ENCODE measurements at regions not wholly inside any gene's neighbourhood (a gene's known extent, or its start where the extent isn't known, plus 50 kb on each side); places are given as distances from the start of the nearest gene placed in this dataset.

- DNase-seq (ENCODE audit: insufficient read length, low spot score) = no peak
- TF ChIP-seq POLR2A (IDR thresholded peaks at IDR 0.05; ENCODE audit: low read depth, low read length) = no peak
- FAIRE-seq = no peak
Measured at GRCh38 chr1:22212400-22213233, 69.7 kb upstream of the WNT4 start.

DNA sequence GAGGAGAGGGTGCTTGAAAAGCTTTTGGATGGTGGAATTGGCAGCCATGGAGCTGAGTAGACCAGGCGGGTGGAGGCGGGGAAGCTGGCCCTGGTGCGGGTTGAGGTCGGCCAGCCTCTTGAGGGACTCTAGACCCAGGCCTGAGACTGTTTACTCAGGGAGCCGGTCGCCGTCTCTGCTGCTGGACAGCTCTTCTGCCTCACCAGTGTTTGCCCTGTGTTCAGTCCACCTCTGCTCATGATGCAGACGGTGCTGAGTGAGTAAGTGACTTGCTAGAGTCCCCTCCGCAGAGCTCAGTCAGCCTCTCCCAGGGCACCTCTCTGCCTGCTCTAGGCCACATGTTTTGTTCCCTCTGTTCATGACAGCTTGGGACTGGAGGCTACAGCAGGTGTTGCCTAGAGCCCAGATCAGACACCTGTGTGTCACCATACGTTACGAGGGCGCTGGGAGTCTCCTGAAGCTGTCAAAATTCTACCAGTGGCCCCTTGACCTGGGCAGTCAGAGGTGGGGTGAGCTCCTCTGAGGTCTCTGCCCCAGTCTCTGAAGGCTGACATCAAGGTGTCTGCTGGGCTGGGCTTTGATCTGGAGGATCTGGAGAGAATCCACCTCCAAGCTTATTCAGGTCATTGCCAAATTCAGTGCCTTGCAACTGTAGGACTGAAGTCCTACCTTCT is 73.5 kb upstream of the WNT4 start:
- no peak for TF ChIP-seq POLR2A (IDR thresholded peaks at IDR 0.05; ENCODE audit: low read depth, low read length)
- no peak for FAIRE-seq
- DNase-seq (ENCODE audit: insufficient read length, low spot score) = no peak

DNA sequence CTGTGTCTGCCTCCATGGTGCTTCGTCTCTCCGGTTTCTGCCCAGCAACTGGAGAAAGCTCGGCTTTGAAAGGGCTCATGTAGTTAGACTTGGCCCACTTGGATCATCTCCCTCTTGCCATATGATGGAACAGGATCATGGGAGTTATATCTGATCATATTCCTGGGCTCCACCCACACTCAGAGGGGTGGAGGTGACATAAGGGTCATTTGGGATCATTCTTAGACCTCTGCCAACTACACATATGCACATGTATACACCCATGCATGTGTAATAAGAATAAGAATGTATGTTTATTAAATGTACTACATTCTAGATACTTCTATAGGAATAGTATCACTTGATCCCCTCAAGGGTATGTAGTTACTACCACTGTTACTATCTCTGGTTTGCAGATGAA is 74.1 kb upstream of the WNT4 start:
- FAIRE-seq = no peak
- DNase-seq (ENCODE audit: insufficient read length, low spot score) = no peak
- TF ChIP-seq POLR2A (IDR thresholded peaks at IDR 0.05; ENCODE audit: low read depth, low read length) = no peak

DNA sequence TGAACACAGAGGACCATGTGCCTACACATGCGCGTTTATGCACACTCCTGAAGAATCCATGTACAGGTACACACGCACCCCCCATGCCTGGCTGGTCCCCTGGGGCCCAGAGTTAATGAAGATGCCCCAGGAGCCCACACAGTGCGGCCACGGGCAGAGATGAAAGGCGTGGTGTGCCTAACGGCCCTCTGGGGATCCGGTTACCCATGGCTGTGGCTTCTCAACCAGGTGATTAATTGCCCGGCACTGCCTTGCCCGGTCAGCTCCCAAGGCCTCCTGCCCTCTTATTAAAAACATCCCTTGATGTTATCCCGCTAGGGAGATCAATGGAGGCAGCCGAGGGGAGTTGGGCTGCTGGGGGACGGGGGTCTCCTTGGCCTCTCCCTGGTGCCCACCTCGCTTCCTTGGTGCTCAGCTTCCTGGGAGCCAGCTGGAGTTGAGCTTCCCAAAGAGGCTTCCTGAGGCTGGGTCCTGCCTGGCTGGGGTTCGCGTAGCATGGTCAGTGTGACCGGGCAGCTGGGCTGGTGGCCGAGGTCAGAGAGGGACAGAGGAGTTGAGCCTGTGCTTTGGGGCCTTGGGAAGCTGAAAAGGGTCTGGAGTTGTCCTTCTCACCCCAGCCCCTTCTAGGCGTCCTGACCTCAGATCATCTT is 75.0 kb upstream of the WNT4 start:
- no peak for FAIRE-seq
- no peak for TF ChIP-seq POLR2A (IDR thresholded peaks at IDR 0.05; ENCODE audit: low read depth, low read length)
- DNase-seq (ENCODE audit: insufficient read length, low spot score) = no peak

- no peak for TF ChIP-seq POLR2A (IDR thresholded peaks at IDR 0.05; ENCODE audit: low read depth, low read length)
- no peak for FAIRE-seq
- DNase-seq (ENCODE audit: insufficient read length, low spot score) = no peak
Measured at GRCh38 chr1:22218618-22219250, 75.8 kb upstream of the WNT4 start.

DNA sequence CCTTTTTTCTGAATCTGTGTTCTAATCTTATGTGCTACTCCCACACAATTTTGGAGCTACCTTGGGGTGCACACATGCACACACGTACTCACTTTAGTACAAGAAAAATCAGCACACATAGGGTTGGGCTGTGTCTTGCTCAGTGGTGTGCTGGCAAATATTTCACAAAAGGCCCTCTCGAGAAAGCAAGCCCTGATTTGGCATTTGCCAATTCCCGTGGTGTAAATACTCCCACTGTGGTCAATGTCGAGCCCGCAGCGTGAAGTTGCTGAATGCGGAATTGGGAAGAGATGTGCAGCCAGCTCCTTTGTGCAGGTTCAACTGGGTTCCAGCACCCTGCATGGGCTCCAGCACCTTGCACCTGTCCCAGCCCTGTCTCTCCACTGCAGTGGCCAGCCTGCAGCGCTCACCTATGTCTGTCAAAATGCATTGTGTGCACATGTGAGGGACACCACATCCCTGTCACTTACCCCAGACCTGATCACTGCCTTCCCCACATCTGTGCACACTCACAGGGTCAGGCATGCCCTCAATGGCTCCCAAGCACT is 78.4 kb upstream of the WNT4 start:
- TF ChIP-seq POLR2A (IDR thresholded peaks at IDR 0.05; ENCODE audit: low read depth, low read length) = no peak
- no peak for FAIRE-seq
- no peak for DNase-seq (ENCODE audit: insufficient read length, low spot score)

DNA sequence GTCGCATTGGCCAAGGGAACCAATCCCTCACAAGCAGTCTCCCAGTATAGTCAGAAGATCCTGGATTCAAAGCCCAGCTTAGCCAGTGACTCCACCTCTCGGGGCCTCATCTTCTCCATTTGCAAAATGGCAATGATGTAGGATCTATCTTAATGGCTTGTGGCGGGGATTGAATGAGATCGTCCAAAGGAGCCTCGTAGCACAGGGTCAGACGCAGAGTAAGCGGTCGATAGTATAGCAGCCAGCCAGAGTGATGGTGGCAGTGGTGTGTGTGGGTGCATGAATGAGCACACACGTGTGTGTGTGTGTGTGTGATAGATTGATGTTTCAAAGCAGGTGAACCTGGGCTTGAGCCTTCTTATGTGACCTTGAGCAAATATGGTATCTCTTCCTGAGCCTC is 79.8 kb upstream of the WNT4 start:
- TF ChIP-seq POLR2A (IDR thresholded peaks at IDR 0.05; ENCODE audit: low read depth, low read length) = no peak
- no peak for FAIRE-seq
- DNase-seq (ENCODE audit: insufficient read length, low spot score) = no peak

- FAIRE-seq (no peak), DNase-seq (ENCODE audit: insufficient read length, low spot score) (no peak)
Measured at GRCh38 chr1:22223176-22223575, 80.3 kb upstream of the WNT4 start.

DNA sequence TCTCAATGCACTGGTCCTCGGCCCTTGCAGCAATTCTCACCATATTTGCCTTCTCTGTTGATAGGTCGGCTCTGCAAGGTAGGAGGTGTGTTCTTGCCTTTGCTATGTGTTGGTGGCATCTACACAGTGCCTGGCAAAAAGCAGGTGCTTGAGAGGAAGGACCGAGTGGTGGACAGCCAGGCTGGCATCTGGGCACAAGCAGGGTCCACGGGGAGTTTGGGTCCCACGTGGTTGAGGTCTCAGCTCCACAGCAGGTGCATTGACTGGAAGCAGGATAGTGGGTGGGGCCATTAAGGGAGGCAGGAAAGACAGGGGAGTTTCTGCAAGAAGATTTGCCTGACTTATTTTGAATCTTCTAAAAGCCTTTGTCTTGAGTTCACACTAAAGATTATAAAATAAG is 81.2 kb upstream of the WNT4 start:
- FAIRE-seq (no peak), DNase-seq (ENCODE audit: insufficient read length, low spot score) (no peak)
- TF ChIP-seq POLR2A (IDR thresholded peaks at IDR 0.05; ENCODE audit: low read depth, low read length) = no peak

More at GRCh38 chr1:22223176-22223575, 80.3 kb upstream of the WNT4 start:
- no peak for TF ChIP-seq POLR2A (IDR thresholded peaks at IDR 0.05; ENCODE audit: low read depth, low read length)

DNA sequence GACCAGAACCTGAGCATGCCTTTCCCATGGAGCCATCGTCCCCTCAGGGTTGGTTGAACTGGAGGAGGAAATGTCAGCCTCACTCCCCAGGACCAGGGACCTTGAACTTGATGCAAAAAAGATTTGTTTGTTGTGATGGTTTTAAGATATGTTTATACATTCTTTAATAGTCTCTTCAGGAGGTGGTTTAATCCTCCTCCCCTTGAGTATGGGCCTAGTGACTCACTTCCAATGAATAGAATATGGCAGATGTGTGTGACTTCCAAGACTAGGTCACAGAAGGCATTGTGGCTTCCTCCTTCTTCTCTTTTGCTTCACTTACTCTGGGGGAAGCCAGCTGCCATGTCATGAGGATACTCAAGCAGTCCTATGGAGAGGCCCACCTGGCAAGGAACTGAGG is 81.7 kb upstream of the WNT4 start:
- FAIRE-seq (no peak), DNase-seq (ENCODE audit: insufficient read length, low spot score) (no peak)
- TF ChIP-seq POLR2A (IDR thresholded peaks at IDR 0.05; ENCODE audit: low read depth, low read length) = no peak

- no peak for DNase-seq (ENCODE audit: insufficient read length, low spot score)
- no peak for TF ChIP-seq POLR2A (IDR thresholded peaks at IDR 0.05; ENCODE audit: low read depth, low read length)
- FAIRE-seq = no peak
Measured at GRCh38 chr1:22225858-22226589, 83.1 kb upstream of the WNT4 start.

- TF ChIP-seq POLR2A (IDR thresholded peaks at IDR 0.05; ENCODE audit: low read depth, low read length) = no peak
- DNase-seq (ENCODE audit: insufficient read length, low spot score) = no peak
- no peak for FAIRE-seq
Measured at GRCh38 chr1:22228074-22228473, 85.2 kb upstream of the WNT4 start.

- no peak for FAIRE-seq
- DNase-seq (ENCODE audit: insufficient read length, low spot score) = no peak
- no peak for TF ChIP-seq POLR2A (IDR thresholded peaks at IDR 0.05; ENCODE audit: low read depth, low read length)
Measured at GRCh38 chr1:22228505-22228911, 85.6 kb upstream of the WNT4 start.
